Right atrium auricular region (tissue), 2 donors: ENCODE measurements at regions not wholly inside any gene's neighbourhood (a gene's known extent, or its start where the extent isn't known, plus 50 kb on each side); places are given as distances from the start of the nearest gene placed in this dataset.
"Not testable (repeated sequence)": the region's sequence is repeated elsewhere in the genome, so short reads cannot be mapped to it uniquely, and the experiment has no call there.

ENCODE experiments used
- DNase-seq: peaks from one replicate; pipeline ENCODE4 v3.0.0-alpha.2; 2019; ENCODE audit warnings: low spot score
- H3K27ac ChIP-seq, 2 donors: fragments of 200-600 bp; sonication (generic); 1 replicate in 1 of 2; 2 replicates in 1 of 2; pipeline ENCODE4 v1.5.1; 2016 to 2019
- H3K27me3 ChIP-seq, 2 donors: fragments of 200-600 bp; sonication (generic); one replicate each; pipeline versions ENCODE4 v1.5.1 to v1.6.0; 2017 to 2019
- H3K36me3 ChIP-seq: fragments of 200-600 bp; sonication (generic); one replicate; pipeline ENCODE4 v1.5.1; 2016
- H3K4me1 ChIP-seq, 2 donors: fragments of 200-600 bp; sonication (generic); one replicate each; pipeline versions ENCODE4 v1.5.1 to v1.6.0; 2017 to 2019
- H3K4me3 ChIP-seq, 2 donors: fragments of 200-600 bp; sonication (generic); 1 replicate in 1 of 2; 2 replicates in 1 of 2; pipeline ENCODE4 v1.5.1; 2017 to 2019; ENCODE audit warnings: mild to moderate bottlenecking in 1 of 2, moderate library complexity in 1 of 2
- H3K9me3 ChIP-seq, 2 donors: fragments of 200-600 bp; sonication (generic); one replicate each; pipeline ENCODE4 v1.5.1; 2019
- CTCF ChIP-seq, 2 donors: fragments of 200-600 bp; sonication (generic); IDR thresholded peaks; one replicate each; pipeline ENCODE4 v1.5.1; 2019; ENCODE audit warnings: antibody characterized with exemption in 2 of 2

- H3K36me3 ChIP-seq, result no peaks in the 10 kb centered on the region
- no peak overlapping the region for H3K27ac ChIP-seq
- no peak for DNase-seq
- no peaks in the 10 kb centered on the region for H3K27me3 ChIP-seq
- no peaks in the 10 kb centered on the region for H3K4me1 ChIP-seq
- no peaks in the 10 kb centered on the region for H3K9me3 ChIP-seq
- no peak overlapping the region for H3K4me3 ChIP-seq
- no peak for TF ChIP-seq CTCF (IDR thresholded peaks at IDR 0.05)
Observed at GRCh38 chr14:87754520-87755223, 238.3 kb downstream of the GALC start.

DNA sequence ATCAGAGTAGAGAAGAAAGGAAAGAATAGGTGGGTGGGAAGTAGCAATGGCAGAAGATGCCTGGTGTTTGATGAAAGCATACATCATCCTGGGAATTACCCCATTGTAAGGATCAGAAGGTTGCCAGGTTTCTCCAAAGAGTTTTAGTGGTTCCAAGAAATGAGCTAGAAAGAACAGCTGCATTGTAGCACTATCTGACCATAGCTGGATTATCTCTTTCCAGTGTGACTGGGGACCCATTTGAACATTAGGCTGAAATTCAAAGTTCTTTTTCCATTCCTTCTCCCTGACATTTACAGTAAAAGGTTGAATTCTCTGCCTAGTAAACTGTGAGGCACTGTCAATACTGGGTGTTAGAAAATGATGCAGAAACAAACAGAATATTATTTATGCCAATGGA is 244.4 kb downstream of the GALC start:
- DNase-seq, result no peak
- no peaks in the 10 kb centered on the region for H3K36me3 ChIP-seq
- H3K9me3 ChIP-seq, result no peaks in the 10 kb centered on the region
- H3K4me3 ChIP-seq, result no peak overlapping the region
- no peak overlapping the region for H3K27ac ChIP-seq
- no peak for TF ChIP-seq CTCF (IDR thresholded peaks at IDR 0.05)
- H3K27me3 ChIP-seq, result no peaks in the 10 kb centered on the region
- H3K4me1 ChIP-seq, result no peaks in the 10 kb centered on the region

DNA sequence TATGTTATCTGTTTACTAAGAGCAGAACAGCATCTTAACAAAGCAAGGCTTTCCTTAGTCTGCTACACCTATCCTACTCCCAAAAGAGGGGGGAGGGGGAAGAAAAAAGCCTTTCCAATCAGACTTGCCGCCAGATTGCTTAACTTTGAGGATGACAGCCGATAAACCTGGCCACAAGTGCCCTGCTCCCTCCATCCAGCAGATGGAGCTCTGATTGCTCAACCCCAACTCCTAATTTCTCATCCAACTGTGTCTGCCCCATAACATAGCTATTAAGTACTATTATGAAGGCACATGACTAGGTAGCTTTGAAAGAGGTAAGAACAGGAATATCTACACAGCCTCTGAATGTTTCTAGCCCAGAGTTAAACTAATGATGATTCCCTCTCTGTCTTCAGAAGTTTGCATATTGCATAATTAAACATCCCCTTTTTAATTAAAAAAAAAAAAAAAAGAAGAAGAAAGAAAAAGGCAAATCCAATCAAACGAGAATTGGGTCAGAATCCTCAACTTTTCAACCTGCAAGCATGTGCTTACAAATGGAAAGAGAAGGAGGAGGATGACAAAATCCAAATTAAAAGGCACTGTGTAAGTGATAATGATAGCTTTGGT is 247.4 kb downstream of the GALC start:
- TF ChIP-seq CTCF (IDR thresholded peaks at IDR 0.05), result peak in 1 of 2 donors; percentile 62
- Histone ChIP-seq H3K4me1 (no peaks in the 10 kb centered on the region), H3K36me3 (no peaks in the 10 kb centered on the region), H3K4me3 (no peak overlapping the region), H3K27ac (no peak overlapping the region), H3K9me3 (no peaks in the 10 kb centered on the region), H3K27me3 (no peaks in the 10 kb centered on the region)
- no peak for DNase-seq

GRCh38 chr14:87734577-87735360 is 258.2 kb downstream of the GALC start:
- H3K4me1 ChIP-seq, H3K27ac ChIP-seq, DNase-seq, H3K27me3 ChIP-seq, H3K4me3 ChIP-seq, H3K9me3 ChIP-seq, H3K36me3 ChIP-seq: not testable (repeated sequence)

DNA sequence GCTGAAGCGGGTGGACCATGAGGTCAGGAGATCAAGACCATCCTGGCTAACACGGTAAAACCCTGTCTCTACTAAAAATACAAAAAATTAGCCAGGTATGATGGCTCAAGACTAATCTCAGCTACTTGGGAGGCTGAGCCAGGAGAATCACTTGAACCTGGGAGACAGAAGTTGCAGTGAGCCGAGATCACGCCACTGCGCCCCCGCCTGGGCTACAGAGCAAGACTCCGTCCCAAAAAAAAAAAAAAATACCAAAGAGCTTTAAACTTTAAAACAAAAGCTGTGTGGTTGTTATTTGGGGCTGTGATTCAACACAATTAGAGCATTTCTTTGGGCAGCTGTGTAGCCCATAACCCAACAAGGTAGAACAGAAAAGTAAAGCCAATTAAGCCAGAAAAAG is 259.9 kb downstream of the GALC start:
- DNase-seq, H3K4me1 ChIP-seq, H3K27ac ChIP-seq, H3K27me3 ChIP-seq, H3K9me3 ChIP-seq, H3K36me3 ChIP-seq, H3K4me3 ChIP-seq: not testable (repeated sequence)

DNA sequence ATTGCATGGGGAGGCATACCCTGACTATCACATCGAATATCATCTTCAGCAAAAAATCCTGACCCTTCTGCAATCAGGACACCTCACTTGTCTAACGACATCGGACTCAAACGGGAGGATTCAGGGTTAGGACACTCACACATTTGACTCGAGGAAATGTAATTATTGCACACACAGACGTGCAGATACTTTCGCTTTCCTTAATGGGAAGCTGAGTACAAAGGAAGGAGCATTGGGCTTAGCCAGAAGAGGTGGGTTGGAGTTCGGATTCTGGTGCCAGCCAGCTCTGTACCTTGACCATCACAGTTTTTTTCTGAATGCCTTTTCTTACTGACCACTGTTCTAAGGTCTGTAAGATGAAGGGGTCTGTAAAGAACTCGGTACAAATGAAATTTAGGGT is 260.4 kb downstream of the GALC start:
- Histone ChIP-seq H3K27ac (no peak overlapping the region), H3K4me1 (no peaks in the 10 kb centered on the region), H3K4me3 (no peak overlapping the region), H3K27me3 (no peaks in the 10 kb centered on the region), H3K36me3 (no peaks in the 10 kb centered on the region), H3K9me3 (no peaks in the 10 kb centered on the region)
- no peak for TF ChIP-seq CTCF (IDR thresholded peaks at IDR 0.05)
- DNase-seq, result no peak
